ENCODE measurements at regions not wholly inside any gene's neighbourhood (a gene's known extent, or its start where the extent isn't known, plus 50 kb on each side); places are given as distances from the start of the nearest gene placed in this dataset.

DNA sequence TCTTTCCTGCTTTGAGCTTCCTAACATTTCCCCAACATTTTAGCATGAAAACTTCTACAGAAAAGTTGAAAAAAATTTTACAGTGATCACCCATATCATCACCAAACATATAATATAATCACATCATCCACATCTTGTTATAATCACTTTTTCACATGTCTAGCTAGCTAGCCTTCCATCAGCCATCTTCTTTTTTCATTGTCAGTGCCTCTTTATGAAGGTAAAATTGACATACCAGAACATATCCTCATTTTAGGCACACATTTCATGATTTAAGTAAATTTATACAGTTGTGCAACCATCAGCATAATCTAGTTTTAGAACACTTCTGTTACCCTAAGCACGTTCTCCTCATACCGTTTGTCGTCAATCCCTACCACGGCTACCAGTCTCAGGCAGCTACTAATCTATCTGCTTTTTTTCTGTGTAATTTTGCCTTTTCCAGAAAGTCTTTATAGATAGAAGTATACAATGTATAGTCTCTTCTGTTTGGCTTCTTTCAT, 73.7 kb downstream of the VEGFA start:
- TF ChIP-seq POLR2A (IDR thresholded peaks at IDR 0.05; ENCODE audit: extremely low read depth, insufficient read length) (no peak), CTCF (IDR thresholded peaks at IDR 0.05; ENCODE audit: low read depth, low read length) (no peak), MYC (IDR thresholded peaks at IDR 0.05; ENCODE audit: low read depth, low read length) (no peak)
- no peak overlapping the region for H3K4me3 ChIP-seq (ENCODE audit: low read depth, low read length)
- DNase-seq (ENCODE audit: low read depth): no peak

- TF ChIP-seq POLR2A (IDR thresholded peaks at IDR 0.05; ENCODE audit: extremely low read depth, insufficient read length): no peak
- TF ChIP-seq MAX (IDR thresholded peaks at IDR 0.05; ENCODE audit: low read depth, low read length): no peak
- TF ChIP-seq CTCF (IDR thresholded peaks at IDR 0.05; ENCODE audit: low read depth, low read length): no peak
- no peak overlapping the region for H3K4me3 ChIP-seq (ENCODE audit: low read depth, low read length)
- DNase-seq (ENCODE audit: low read depth): no peak
Observed at GRCh38 chr6:43843097-43843645, 73.2 kb downstream of the VEGFA start.

DNA sequence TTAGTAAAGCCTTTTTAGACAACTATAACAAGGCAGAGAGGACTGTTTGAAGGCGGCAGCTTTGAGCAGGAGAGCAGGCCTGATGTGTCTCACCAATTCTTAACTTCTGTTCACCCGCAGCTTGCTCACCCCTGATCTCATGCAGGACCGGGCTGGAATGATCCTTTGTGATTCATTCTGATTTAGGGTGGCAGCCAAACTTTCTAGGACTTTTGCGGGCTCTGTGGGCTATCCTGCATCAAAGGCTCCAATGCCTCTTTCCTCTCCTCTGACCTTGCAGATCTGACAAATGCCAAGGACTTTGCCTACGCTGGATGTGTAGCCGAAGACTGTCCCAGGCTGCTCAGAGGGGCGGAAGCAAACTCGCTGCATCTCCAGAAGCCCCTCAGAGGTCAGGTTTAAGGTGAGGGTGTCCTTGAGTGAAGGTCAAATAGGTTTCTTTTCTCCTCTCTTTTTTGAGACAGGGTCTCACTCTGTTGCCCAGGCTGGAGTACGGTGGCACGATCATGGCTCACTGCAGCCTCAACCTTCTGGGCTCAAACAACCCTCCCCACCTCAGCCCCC, 72.3 kb downstream of the VEGFA start:
- TF ChIP-seq MYC (IDR thresholded peaks at IDR 0.05; ENCODE audit: low read depth, low read length) (no peak), CTCF (IDR thresholded peaks at IDR 0.05; ENCODE audit: low read depth, low read length) (no peak), MAX (IDR thresholded peaks at IDR 0.05; ENCODE audit: low read depth, low read length) (no peak), POLR2A (IDR thresholded peaks at IDR 0.05; ENCODE audit: extremely low read depth, insufficient read length) (no peak)
- no peak for DNase-seq (ENCODE audit: low read depth)
- no peak overlapping the region for H3K4me3 ChIP-seq (ENCODE audit: low read depth, low read length)

- TF ChIP-seq CTCF (IDR thresholded peaks at IDR 0.05; ENCODE audit: low read depth, low read length) (no peak), MYC (IDR thresholded peaks at IDR 0.05; ENCODE audit: low read depth, low read length) (no peak), POLR2A (IDR thresholded peaks at IDR 0.05; ENCODE audit: extremely low read depth, insufficient read length) (no peak), MAX (IDR thresholded peaks at IDR 0.05; ENCODE audit: low read depth, low read length) (no peak)
- no peak for DNase-seq (ENCODE audit: low read depth)
- no peak overlapping the region for H3K4me3 ChIP-seq (ENCODE audit: low read depth, low read length)
Observed at GRCh38 chr6:43840490-43841218, 70.6 kb downstream of the VEGFA start.

DNA sequence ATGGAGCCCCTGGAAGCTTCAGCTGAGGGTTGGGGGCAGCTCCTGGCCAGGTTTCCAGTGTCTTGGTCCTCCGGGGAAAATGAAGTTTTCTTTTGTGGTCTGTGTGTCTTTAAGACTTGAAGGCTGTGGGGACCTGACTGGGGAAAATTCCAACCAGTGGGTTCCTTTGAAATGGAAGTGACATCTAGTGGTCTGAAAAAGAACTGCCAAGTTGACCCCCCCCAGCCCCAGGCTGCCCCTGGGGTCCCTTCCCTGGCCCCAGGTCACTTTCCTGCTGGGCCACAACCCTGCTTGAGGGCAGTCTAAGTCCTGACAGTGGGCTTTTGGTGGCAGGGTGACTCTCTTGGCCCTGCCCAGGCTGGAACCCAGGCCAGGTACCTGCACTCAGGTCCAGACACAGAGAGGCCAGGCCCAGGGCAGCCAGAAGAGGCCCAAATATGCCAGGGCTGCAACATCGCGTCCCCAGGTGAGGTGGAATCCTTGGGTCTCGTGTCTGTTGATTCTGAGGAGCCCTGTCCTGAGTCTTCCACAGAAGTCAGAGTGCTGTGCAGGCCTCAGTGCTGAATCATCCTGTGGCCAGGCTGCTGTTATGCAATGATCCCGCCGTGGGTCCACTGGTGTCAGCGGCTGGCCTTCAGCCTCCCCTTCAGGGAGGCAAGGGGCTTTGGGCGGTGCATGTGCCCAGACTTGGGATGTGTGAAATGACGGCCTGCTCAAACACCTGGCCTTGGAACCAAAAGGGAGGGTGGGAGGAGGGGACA, 68.4 kb downstream of the VEGFA start:
- peak; percentile 62 for TF ChIP-seq CTCF (IDR thresholded peaks at IDR 0.05; ENCODE audit: low read depth, low read length)
- no peak for TF ChIP-seq MYC (IDR thresholded peaks at IDR 0.05; ENCODE audit: low read depth, low read length)
- H3K4me3 ChIP-seq (ENCODE audit: low read depth, low read length): no peak overlapping the region
- peak; percentile 76 for DNase-seq (ENCODE audit: low read depth)

Data from NB4 (cell line).